ENCODE measurements at regions not wholly inside any gene's neighbourhood (a gene's known extent, or its start where the extent isn't known, plus 50 kb on each side); places are given as distances from the start of the nearest gene placed in this dataset.

DNA sequence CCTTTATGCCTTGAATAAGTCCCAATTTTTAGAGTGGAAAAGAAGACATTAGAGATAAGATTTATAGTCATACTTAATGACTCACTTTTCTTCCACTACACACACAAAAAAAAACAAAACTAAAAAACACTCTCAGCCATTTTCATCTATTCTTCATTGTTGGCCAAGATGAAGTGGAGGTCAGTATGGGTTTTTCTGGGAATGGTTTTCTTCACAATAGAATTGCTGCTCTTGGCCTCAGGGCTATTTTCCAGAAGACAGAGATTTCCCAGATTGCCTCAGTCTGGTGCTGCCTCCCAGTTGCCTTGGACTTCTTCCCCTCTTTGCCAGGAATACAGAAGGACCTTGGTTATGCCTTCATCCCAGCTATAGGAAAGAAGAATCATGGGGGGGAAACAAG is 463.7 kb downstream of the TMEM232 start:
- intact Hi-C loops (cut with micrococcal nuclease; ENCODE audit: unreplicated experiment), result no loop called here
- no peaks in the 10 kb centered on the region for H3K4me1 ChIP-seq (ENCODE audit: insufficient read depth, low read length, poor library complexity, severe bottlenecking)
- H2AFZ ChIP-seq (ENCODE audit: low read length), result no peak overlapping the region
- ChIA-PET CTCF (ENCODE audit: unreplicated experiment) (no interaction called here), POLR2A (interaction anchor here (0.7 kb wide), 1 partner anchor 181 kb away, joined by 3 read pairs; no protein-coding TSS in a partner anchor)
- H4K20me1 ChIP-seq (ENCODE audit: insufficient read depth, low read length), result no peaks in the 10 kb centered on the region
- H3K9me2 ChIP-seq (ENCODE audit: insufficient read depth, low read length), result no peaks in the 10 kb centered on the region
- BruUV-seq (replicated peaks), result no TSS peak
- no peaks in the 10 kb centered on the region for H3K79me2 ChIP-seq (ENCODE audit: insufficient read depth, low read depth, low read length)
- no peaks in the 10 kb centered on the region for H3K9me3 ChIP-seq (ENCODE audit: low read length)
- no peak overlapping the region for H3K4me3 ChIP-seq (ENCODE audit: low read depth, low read length, poor library complexity, severe bottlenecking)
- no peak for DNase-seq (ENCODE audit: low spot score)
- H3K4me2 ChIP-seq (ENCODE audit: low read length), result no peak overlapping the region
- H3K36me3 ChIP-seq (ENCODE audit: insufficient read depth, low read length), result no peaks in the 10 kb centered on the region
- H3K27ac ChIP-seq (ENCODE audit: low read depth, low read length, poor library complexity, severe bottlenecking), result no peak overlapping the region
- TF ChIP-seq, protein P1, sequence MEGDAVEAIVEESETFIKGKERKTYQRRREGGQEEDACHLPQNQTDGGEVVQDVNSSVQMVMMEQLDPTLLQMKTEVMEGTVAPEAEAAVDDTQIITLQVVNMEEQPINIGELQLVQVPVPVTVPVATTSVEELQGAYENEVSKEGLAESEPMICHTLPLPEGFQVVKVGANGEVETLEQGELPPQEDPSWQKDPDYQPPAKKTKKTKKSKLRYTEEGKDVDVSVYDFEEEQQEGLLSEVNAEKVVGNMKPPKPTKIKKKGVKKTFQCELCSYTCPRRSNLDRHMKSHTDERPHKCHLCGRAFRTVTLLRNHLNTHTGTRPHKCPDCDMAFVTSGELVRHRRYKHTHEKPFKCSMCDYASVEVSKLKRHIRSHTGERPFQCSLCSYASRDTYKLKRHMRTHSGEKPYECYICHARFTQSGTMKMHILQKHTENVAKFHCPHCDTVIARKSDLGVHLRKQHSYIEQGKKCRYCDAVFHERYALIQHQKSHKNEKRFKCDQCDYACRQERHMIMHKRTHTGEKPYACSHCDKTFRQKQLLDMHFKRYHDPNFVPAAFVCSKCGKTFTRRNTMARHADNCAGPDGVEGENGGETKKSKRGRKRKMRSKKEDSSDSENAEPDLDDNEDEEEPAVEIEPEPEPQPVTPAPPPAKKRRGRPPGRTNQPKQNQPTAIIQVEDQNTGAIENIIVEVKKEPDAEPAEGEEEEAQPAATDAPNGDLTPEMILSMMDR (conservative IDR thresholded peaks at IDR 0.05; ENCODE audit: low read length), result no peak
- no peak for TF ChIP-seq EZH2phosphoT487 (IDR thresholded peaks at IDR 0.05; ENCODE audit: borderline replicate concordance, low read depth, low read length)

DNA sequence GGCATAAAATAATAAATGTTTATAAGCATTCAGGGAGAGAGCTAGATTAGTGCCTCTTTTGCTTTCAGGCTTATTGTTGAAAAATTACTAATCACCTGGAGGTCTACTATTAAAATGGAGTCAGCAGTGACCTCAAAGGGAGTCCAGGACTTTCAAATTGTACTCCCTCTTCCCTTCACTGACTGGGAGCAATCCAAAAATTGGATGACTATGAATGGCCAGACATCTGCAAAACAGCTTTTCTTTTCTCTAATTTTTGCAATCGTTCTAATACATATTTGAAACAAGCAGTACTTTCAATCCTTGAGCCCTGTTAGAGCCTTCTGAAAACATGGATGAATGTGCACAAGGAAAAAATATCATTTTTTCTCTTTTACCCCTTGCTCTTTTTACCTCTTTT is 461.8 kb downstream of the TMEM232 start:
- TF ChIP-seq EZH2phosphoT487 (IDR thresholded peaks at IDR 0.05; ENCODE audit: borderline replicate concordance, low read depth, low read length), result no peak
- TF ChIP-seq, protein P1 (conservative IDR thresholded peaks at IDR 0.05; ENCODE audit: low read length), result no peak
- Histone ChIP-seq H3K4me3 (ENCODE audit: low read depth, low read length, poor library complexity, severe bottlenecking) (no peak overlapping the region), H3K36me3 (ENCODE audit: insufficient read depth, low read length) (no peaks in the 10 kb centered on the region), H3K9me3 (ENCODE audit: low read length) (no peaks in the 10 kb centered on the region), H4K20me1 (ENCODE audit: insufficient read depth, low read length) (no peaks in the 10 kb centered on the region), H3K4me2 (ENCODE audit: low read length) (no peak overlapping the region), H3K27ac (ENCODE audit: low read depth, low read length, poor library complexity, severe bottlenecking) (no peak overlapping the region), H3K79me2 (ENCODE audit: insufficient read depth, low read depth, low read length) (no peaks in the 10 kb centered on the region), H2AFZ (ENCODE audit: low read length) (no peak overlapping the region), H3K4me1 (ENCODE audit: insufficient read depth, low read length, poor library complexity, severe bottlenecking) (no peaks in the 10 kb centered on the region), H3K9me2 (ENCODE audit: insufficient read depth, low read length) (no peaks in the 10 kb centered on the region)
- BruUV-seq (replicated peaks), result no TSS peak
- no peak for DNase-seq (ENCODE audit: low spot score)
- ChIA-PET CTCF (ENCODE audit: unreplicated experiment) (no interaction called here), POLR2A (interaction anchor here (0.6 to 1.3 kb wide), 5 partner anchors 10 to 1711 kb away, joined by 3 to 5 read pairs (median 3); no protein-coding TSS in a partner anchor)
- intact Hi-C loops (cut with micrococcal nuclease; ENCODE audit: unreplicated experiment), result no loop called here

DNA sequence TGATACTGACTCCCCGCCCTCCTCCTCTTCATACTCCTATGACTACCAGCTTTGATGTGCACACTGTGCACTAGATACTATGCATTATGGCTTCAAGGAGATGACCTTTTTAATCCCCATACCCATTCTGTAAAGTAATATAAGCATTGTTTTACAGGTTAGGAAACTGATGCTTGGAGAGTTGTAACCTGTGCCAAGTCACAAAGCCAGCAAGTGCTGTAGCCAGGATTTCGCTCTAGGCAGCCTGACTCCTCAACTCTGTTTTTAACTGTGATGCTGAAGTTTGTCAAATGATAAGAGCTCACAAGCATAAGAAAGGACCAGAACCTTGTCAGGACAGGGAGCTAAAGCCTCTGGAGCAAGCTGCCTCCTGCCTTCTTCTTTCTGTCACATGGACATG is 461.3 kb downstream of the TMEM232 start:
- H3K4me3 ChIP-seq (ENCODE audit: low read depth, low read length, poor library complexity, severe bottlenecking), result no peak overlapping the region
- intact Hi-C loops (cut with micrococcal nuclease; ENCODE audit: unreplicated experiment), result no loop called here
- no peaks in the 10 kb centered on the region for H4K20me1 ChIP-seq (ENCODE audit: insufficient read depth, low read length)
- H3K79me2 ChIP-seq (ENCODE audit: insufficient read depth, low read depth, low read length), result no peaks in the 10 kb centered on the region
- no peaks in the 10 kb centered on the region for H3K36me3 ChIP-seq (ENCODE audit: insufficient read depth, low read length)
- POLR2A ChIA-PET, result interaction anchor here (0.6 to 1.1 kb wide), 2 partner anchors 12 to 55 kb away, joined by 3 read pairs; no protein-coding TSS in a partner anchor
- no peaks in the 10 kb centered on the region for H3K9me3 ChIP-seq (ENCODE audit: low read length)
- H3K9me2 ChIP-seq (ENCODE audit: insufficient read depth, low read length), result no peaks in the 10 kb centered on the region
- no TSS peak for BruUV-seq (replicated peaks)
- no peak overlapping the region for H2AFZ ChIP-seq (ENCODE audit: low read length)
- no peak overlapping the region for H3K27ac ChIP-seq (ENCODE audit: low read depth, low read length, poor library complexity, severe bottlenecking)
- TF ChIP-seq, protein P1 (conservative IDR thresholded peaks at IDR 0.05; ENCODE audit: low read length), result no peak
- TF ChIP-seq EZH2phosphoT487 (IDR thresholded peaks at IDR 0.05; ENCODE audit: borderline replicate concordance, low read depth, low read length), result no peak
- CTCF ChIA-PET (ENCODE audit: unreplicated experiment), result no interaction called here
- DNase-seq (ENCODE audit: low spot score), result no peak
- H3K4me2 ChIP-seq (ENCODE audit: low read length), result no peak overlapping the region
- H3K4me1 ChIP-seq (ENCODE audit: insufficient read depth, low read length, poor library complexity, severe bottlenecking), result no peaks in the 10 kb centered on the region
